K562 (cell line): ENCODE measurements at regions not wholly inside any gene's neighbourhood (a gene's known extent, or its start where the extent isn't known, plus 50 kb on each side); places are given as distances from the start of the nearest gene placed in this dataset.

Experiments used
- ZNF24 ChIP-seq: fragments of 450-650 bp; IDR thresholded peaks from 2 replicates; pipeline ENCODE4 v1.6.1; 2016
- TF ChIP-seq, protein P1 (sequence below), 3 experiments: IDR thresholded peaks in 2 of 3; conservative IDR thresholded peaks in 1 of 3; 2 replicates each; pipeline ENCODE4 v1.5.1; 2011 to 2012; ENCODE audit warnings: low read length in 3 of 3, mild to moderate bottlenecking in 3 of 3, control low read depth in 2 of 3, improper control_type of control experiment in 1 of 3, inconsistent platforms in 1 of 3, low read depth in 1 of 3, mixed read lengths in 1 of 3, moderate library complexity in 1 of 3; ENCODE audit not compliant: insufficient read depth in 2 of 3

DNA sequence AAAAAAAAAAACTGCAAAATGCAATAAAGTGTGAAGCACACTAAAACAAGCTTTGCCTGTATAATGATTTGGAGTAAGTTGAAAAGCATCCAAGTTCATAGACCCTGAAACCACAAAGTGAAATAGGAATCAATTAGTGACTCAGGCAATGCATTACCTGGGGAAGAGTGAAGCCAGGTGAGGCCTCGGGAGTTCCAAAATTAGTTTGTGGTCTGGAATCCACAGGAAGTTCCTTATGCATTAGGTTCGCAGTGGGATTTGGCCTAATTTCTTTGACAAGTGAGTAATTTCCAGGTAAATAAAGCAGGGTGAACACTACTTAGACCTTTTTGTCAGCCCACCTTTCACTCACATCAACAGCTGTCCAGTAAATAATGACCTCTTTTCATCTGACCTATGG lies 490.8 kb downstream of the CBLN4 start:
- TF ChIP-seq, protein P1, sequence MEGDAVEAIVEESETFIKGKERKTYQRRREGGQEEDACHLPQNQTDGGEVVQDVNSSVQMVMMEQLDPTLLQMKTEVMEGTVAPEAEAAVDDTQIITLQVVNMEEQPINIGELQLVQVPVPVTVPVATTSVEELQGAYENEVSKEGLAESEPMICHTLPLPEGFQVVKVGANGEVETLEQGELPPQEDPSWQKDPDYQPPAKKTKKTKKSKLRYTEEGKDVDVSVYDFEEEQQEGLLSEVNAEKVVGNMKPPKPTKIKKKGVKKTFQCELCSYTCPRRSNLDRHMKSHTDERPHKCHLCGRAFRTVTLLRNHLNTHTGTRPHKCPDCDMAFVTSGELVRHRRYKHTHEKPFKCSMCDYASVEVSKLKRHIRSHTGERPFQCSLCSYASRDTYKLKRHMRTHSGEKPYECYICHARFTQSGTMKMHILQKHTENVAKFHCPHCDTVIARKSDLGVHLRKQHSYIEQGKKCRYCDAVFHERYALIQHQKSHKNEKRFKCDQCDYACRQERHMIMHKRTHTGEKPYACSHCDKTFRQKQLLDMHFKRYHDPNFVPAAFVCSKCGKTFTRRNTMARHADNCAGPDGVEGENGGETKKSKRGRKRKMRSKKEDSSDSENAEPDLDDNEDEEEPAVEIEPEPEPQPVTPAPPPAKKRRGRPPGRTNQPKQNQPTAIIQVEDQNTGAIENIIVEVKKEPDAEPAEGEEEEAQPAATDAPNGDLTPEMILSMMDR (IDR thresholded peaks at IDR 0.05 in 2 of 3, conservative IDR thresholded peaks at IDR 0.05 in 1 of 3; ENCODE audit: insufficient read depth in 2 of 3, low read depth in 1 of 3, low read length in 3 of 3), result no peak
- TF ChIP-seq ZNF24, result no peak
